HUES48 (cell line): ENCODE measurements at regions not wholly inside any gene's neighbourhood (a gene's known extent, or its start where the extent isn't known, plus 50 kb on each side); places are given as distances from the start of the nearest gene placed in this dataset.

ENCODE experiments used
- H3K27ac ChIP-seq: one replicate; pipeline ENCODE4 v1.7.0; 2013; ENCODE audit warnings: low read depth, low read length, inconsistent platforms
- H3K27me3 ChIP-seq: 2 replicates; pipeline ENCODE4 v1.6.1; 2013; ENCODE audit warnings: mild to moderate bottlenecking, low read length; ENCODE audit not compliant: control insufficient read depth, insufficient read depth
- H3K36me3 ChIP-seq: 2 replicates; pipeline ENCODE4 v1.6.1; 2013; ENCODE audit warnings: low read length; ENCODE audit not compliant: control insufficient read depth, insufficient read depth
- H3K4me1 ChIP-seq: 2 replicates; pipeline ENCODE4 v1.6.1; 2013; ENCODE audit warnings: mild to moderate bottlenecking, low read length; ENCODE audit not compliant: control insufficient read depth, insufficient read depth
- H3K4me3 ChIP-seq: 2 replicates; pipeline ENCODE4 v1.5.1; 2013; ENCODE audit warnings: mild to moderate bottlenecking, low read depth, low read length
- H3K9ac ChIP-seq: 2 replicates; pipeline ENCODE4 v1.6.1; 2013; ENCODE audit warnings: mild to moderate bottlenecking, low read depth, low read length, moderate library complexity
- H3K9me3 ChIP-seq: 2 replicates; pipeline ENCODE4 v1.6.1; 2013; ENCODE audit warnings: low read length; ENCODE audit not compliant: control insufficient read depth, insufficient read depth

DNA sequence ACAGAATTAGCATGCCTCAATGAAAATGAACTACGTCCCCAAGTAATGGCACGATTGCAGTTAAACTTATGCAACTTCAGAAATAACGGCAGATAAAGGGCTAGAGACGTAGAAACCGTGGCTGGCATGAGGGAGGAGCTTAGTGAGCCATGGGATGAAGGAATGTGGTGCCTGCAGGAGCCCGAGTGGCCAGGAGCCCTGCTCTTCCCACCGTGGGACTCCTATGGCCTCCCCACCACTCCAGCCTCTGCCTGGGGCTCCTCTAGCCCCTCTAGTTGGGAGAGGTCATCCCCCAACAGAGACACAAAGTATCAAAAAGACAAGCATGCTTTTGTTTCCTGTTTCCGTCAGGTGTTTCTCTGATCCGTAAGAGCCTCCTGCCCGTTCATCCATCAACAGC, 75.1 kb upstream of the BHLHE23 start:
- Histone ChIP-seq H3K4me1 (no peaks in the 10 kb centered on the region), H3K27ac (no peak overlapping the region), H3K9ac (no peak overlapping the region), H3K9me3 (no peaks in the 10 kb centered on the region), H3K4me3 (no peak overlapping the region), H3K36me3 (no peaks in the 10 kb centered on the region), H3K27me3 (no peaks in the 10 kb centered on the region)

DNA sequence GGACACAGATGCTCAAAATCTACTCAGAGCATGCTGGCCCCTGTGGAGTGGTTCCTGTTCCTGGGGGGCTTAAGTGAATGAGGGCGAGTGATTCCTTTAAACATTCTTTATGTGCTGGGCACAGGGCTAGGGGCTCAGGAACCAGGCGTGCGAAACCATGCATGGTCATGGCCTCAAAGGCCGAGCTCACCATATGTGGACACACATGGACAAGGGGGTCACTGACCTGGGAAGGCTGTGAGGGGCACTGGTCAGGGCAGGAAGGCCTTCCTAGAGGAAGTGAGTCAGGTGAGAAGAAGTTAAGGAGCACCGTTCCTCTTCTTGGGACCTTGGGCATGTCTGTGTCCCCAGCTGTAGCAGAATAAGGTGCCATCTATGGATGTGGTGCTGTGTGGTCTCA, 74.6 kb upstream of the BHLHE23 start:
- Histone ChIP-seq H3K4me1 (no peaks in the 10 kb centered on the region), H3K27ac (no peak overlapping the region), H3K4me3 (no peak overlapping the region), H3K36me3 (no peaks in the 10 kb centered on the region), H3K9ac (no peak overlapping the region), H3K27me3 (no peaks in the 10 kb centered on the region), H3K9me3 (no peaks in the 10 kb centered on the region)

DNA sequence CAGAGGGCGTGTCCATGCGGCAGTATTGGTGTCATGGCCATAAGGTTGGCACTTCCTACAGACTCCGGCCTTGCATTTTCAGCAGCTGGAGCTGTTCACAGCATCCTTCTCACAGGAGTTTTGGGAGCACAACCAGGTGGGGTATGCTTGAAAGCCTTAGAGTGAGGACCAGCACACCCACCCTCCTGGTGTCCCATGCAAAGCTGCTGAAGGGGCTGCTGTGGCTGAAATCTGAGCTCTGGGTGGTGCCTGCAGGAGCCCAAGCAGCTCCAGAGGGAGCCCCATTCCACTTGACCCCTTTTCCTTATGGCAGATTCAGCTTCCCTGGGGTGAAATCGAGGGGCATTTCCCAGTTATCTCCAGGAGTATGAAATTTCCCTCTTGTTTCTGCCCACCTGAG, 74.0 kb upstream of the BHLHE23 start:
- no peak overlapping the region for H3K27ac ChIP-seq
- H3K4me3 ChIP-seq: no peak overlapping the region
- no peaks in the 10 kb centered on the region for H3K4me1 ChIP-seq
- no peaks in the 10 kb centered on the region for H3K27me3 ChIP-seq
- no peak overlapping the region for H3K9ac ChIP-seq
- no peaks in the 10 kb centered on the region for H3K9me3 ChIP-seq
- H3K36me3 ChIP-seq: no peaks in the 10 kb centered on the region

DNA sequence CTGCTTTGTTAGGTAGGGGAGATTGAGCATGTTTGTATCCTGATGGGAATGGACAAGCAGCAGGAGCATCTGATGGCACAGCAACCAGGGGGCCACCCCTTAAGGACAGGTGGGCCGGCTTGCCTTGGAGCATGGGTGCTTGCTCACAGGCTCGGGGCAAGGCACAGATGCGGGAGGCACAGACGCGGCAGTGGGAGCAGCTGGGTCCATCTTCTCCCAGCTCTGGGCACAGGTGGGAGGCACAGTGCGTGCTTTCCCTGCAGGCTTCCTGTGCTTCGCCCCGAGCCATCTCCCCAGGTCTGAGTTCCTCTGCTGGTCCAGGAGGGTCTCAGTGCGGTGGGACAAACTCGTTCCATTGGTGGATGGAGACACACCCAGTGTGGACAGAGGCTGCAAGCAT, 73.6 kb upstream of the BHLHE23 start:
- Histone ChIP-seq H3K4me1 (no peaks in the 10 kb centered on the region), H3K4me3 (no peak overlapping the region), H3K27ac (no peak overlapping the region), H3K27me3 (no peaks in the 10 kb centered on the region), H3K9me3 (no peaks in the 10 kb centered on the region), H3K36me3 (no peaks in the 10 kb centered on the region), H3K9ac (no peak overlapping the region)

DNA sequence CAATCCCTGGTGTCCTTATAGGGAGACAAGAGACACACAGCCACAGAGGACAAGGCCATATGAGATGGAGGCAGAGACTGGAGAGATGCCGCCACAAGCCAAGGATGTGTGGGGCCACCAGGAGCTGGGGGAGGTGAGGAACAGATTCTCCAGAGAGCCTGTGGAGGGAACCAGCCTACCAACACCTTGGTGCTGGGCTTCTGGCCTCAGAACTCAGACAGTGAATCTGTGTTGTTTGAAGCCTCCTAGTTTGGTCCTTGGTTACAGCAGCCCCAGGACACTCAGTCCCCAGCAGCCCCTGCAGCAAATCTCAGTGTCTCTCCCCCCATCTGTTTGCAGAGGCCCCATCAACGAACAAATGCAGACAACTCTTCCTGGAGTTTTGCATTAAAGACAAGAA, 73.2 kb upstream of the BHLHE23 start:
- H3K9ac ChIP-seq: no peak overlapping the region
- no peak overlapping the region for H3K4me3 ChIP-seq
- H3K27ac ChIP-seq: no peak overlapping the region
- H3K4me1 ChIP-seq: no peaks in the 10 kb centered on the region
- no peaks in the 10 kb centered on the region for H3K36me3 ChIP-seq
- no peaks in the 10 kb centered on the region for H3K27me3 ChIP-seq
- no peaks in the 10 kb centered on the region for H3K9me3 ChIP-seq

DNA sequence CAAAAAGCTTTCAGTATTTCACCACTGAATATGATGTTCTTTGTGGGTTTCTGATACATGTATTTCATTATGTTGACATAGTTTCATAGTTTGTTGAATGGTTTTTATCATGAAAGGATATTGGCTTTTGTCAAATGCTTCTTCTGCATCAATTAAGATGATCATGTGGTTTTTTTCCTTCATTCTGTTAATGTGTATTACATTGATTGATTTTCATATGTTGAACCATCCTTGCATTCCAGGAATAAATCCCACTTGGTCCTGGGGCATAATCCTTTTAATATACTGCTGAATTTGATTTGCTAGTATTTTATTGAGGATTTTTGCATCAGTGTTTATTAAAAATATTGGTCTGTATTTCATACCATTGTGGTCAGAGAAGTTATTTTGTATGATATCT, 70.9 kb upstream of the BHLHE23 start:
- no peaks in the 10 kb centered on the region for H3K4me1 ChIP-seq
- no peaks in the 10 kb centered on the region for H3K9me3 ChIP-seq
- no peak overlapping the region for H3K9ac ChIP-seq
- no peak overlapping the region for H3K4me3 ChIP-seq
- no peaks in the 10 kb centered on the region for H3K36me3 ChIP-seq
- H3K27me3 ChIP-seq: peaks cover 17% of the 10 kb centered on the region
- no peak overlapping the region for H3K27ac ChIP-seq

DNA sequence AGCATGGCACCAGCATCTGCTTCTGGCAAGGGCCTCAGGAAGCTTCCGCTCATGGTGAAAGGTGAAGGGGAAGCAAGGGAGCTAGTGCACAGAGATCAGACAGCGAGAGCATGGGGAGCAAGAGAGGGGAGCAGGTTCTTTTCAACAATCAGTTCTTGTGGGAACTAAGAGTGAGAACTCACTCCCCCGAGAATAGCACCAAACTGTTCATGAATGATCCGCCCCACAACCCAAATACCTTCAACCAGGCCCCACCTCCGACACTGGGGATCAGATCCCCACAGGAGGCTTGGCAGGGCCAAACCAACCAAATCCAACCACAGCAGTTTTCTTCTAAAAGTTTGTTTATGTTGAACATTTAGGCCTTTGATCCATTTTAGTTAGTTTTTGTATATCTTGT, 69.7 kb upstream of the BHLHE23 start:
- H3K9ac ChIP-seq: no peak overlapping the region
- no peaks in the 10 kb centered on the region for H3K4me1 ChIP-seq
- no peak overlapping the region for H3K4me3 ChIP-seq
- H3K27me3 ChIP-seq: peaks cover 24% of the 10 kb centered on the region
- no peaks in the 10 kb centered on the region for H3K9me3 ChIP-seq
- no peaks in the 10 kb centered on the region for H3K36me3 ChIP-seq
- H3K27ac ChIP-seq: no peak overlapping the region

DNA sequence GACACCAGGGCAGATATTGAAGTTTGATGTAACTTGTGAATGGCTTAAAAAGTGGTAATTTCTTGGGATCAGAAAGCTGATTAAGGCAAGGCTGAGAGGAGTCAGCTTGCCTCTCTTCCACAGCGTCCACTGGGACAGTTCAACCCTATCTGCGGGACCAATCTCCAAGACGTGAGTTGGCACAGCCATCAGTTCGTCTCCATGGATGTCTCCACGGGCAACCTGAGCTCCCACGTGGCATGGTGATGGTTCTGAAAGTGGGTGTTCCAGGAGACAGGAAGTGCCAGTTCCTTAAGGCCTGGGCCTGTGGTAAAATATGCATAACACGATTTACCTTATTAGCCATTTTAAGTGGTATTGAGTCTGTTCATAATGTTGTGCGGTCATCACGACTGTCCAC, 67.9 kb upstream of the BHLHE23 start:
- Histone ChIP-seq H3K27ac (no peak overlapping the region), H3K4me1 (no peaks in the 10 kb centered on the region), H3K4me3 (no peak overlapping the region), H3K9me3 (no peaks in the 10 kb centered on the region), H3K27me3 (peaks cover 33% of the 10 kb centered on the region), H3K36me3 (no peaks in the 10 kb centered on the region), H3K9ac (no peak overlapping the region)

DNA sequence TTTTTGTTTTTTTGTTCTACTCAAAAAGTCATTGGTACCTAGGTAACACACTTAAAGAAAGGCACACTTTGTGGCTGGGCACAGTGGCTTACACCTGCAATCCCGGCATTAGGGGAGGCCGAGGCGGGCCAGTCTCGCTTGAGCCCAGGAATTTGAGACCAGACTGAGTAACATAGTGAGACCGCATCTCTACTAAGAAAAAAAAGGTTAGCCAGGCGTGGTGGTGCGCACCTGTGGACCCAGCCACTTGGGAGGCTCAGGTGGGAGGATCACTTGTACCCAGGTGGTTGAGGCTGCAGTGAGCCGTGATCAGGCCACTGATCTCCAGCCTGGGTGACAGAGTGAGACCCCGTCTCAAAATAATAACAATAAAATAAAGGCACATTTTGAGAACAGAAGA, 67.4 kb upstream of the BHLHE23 start:
- peaks cover 33% of the 10 kb centered on the region for H3K27me3 ChIP-seq
- no peaks in the 10 kb centered on the region for H3K36me3 ChIP-seq
- H3K9me3 ChIP-seq: no peaks in the 10 kb centered on the region
- H3K27ac ChIP-seq: no peak overlapping the region
- H3K9ac ChIP-seq: no peak overlapping the region
- H3K4me1 ChIP-seq: no peaks in the 10 kb centered on the region
- H3K4me3 ChIP-seq: no peak overlapping the region

DNA sequence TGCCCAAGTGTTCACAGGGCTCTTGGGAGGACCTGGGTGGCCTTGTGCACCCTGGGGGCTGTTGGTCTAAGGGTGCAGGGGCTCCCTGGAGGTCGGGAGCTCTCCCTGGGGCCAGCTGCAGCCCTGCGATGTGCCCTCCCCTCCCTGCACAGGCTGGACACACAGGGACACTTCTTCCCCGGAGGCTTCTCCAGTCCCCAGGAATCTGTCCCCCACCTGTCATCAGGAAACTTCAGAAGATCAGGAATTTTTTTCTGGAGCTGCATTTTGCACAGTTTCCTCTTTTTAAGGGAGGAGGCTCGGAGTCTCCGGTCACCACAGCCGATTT, 66.9 kb upstream of the BHLHE23 start:
- no peak overlapping the region for H3K27ac ChIP-seq
- no peaks in the 10 kb centered on the region for H3K36me3 ChIP-seq
- no peak overlapping the region for H3K9ac ChIP-seq
- no peaks in the 10 kb centered on the region for H3K4me1 ChIP-seq
- peaks cover 33% of the 10 kb centered on the region for H3K27me3 ChIP-seq
- H3K4me3 ChIP-seq: no peak overlapping the region
- H3K9me3 ChIP-seq: no peaks in the 10 kb centered on the region

DNA sequence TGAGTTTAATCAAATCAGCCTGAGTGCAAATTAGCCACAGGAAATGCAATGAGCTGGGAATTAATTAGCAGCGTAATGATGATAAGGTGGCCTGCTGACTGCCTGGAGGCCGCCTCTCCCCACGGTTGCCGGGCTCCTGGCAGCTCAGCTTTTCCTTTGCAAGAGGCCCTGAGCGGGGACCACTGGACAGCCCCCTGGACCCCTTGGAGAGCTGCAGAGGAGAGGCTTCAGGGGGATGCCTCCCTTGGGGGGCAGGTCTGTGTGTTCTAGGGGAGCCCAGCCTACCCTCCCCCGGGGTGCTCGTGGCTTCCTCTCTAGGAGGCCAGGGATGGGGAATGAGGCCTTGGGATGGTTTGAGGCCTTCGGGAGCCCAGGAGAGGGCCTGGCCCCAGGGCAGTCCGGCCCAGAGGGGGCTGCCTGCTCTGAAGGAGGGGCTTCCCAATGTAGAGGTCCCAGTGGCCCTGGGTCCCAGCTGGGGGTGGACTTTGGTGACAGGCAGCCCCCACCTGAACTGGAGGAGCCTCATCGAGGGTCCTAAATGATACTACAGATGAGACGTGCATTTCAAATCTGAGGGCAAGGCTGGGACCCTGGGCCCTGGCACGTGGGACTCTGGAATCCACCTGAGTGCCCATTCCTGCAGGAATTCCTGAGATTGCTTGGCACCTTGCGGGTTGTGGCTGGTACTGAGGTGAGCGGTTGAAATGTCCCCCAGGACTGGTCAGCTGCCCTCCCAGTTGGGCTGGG, 66.4 kb upstream of the BHLHE23 start:
- H3K9ac ChIP-seq: no peak overlapping the region
- H3K9me3 ChIP-seq: no peaks in the 10 kb centered on the region
- H3K36me3 ChIP-seq: no peaks in the 10 kb centered on the region
- no peak overlapping the region for H3K4me3 ChIP-seq
- no peak overlapping the region for H3K27ac ChIP-seq
- no peaks in the 10 kb centered on the region for H3K4me1 ChIP-seq
- H3K27me3 ChIP-seq: peaks cover 33% of the 10 kb centered on the region
